Hepatocyte (in vitro differentiated cells): ENCODE measurements at regions not wholly inside any gene's neighbourhood (a gene's known extent, or its start where the extent isn't known, plus 50 kb on each side); places are given as distances from the start of the nearest gene placed in this dataset.

Experiments used
- EZH2phosphoT487 ChIP-seq: fragments of 200-600 bp; sonication (generic); IDR thresholded peaks from one replicate; pipeline ENCODE4 v1.6.1; 2018; ENCODE audit warnings: antibody characterized with exemption, mild to moderate bottlenecking, low read depth, moderate library complexity; ENCODE audit not compliant: unreplicated experiment, severe bottlenecking
- TF ChIP-seq, protein P1 (sequence below): fragments of 200-600 bp; sonication (generic); IDR thresholded peaks from 2 replicates; pipeline ENCODE4 v1.5.1; 2016; ENCODE audit warnings: antibody characterized with exemption, mild to moderate bottlenecking; ENCODE audit not compliant: poor library complexity

DNA sequence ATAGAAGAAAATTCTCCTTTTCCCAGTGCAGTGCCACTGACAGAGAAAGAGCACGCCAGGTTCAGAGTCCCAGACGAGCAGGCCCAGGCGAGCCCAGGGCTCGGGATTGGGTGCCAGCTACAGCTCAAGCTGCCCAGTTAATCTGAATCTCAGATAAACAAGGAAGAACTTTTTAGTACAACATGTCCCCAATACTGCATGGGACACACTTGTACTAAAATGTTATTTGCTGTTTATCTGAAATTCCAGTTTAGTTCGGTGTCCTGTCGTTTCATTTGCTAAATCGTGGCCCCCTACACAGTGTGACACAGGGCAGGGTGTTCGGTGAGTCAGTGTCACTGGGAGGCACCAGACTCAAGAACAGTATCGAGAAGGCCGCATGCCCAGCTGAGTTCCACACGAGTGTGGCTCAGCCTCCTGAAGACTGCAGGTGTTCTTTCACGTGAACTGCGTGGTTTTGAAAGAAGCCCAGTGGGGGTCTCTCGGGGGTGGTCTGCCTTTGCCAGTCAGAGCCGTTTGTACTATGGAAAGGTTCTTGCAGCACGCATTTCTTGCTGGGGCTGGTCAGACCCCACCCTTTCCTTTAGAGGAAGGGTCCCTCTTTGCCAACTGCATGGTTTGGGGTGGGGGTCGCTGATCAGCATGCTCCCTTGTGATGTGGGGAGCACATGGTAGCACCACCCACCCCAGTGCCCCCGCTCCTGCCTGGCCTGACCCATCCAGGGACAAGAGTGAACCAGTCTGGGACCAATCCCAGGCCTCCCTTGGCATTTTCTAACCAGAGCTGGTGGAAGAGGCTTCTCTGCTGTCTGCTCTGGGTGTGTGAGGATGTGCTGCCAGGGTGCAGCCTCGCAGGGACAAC, 115.6 kb upstream of the B3GAT1 start:
- TF ChIP-seq, protein P1, sequence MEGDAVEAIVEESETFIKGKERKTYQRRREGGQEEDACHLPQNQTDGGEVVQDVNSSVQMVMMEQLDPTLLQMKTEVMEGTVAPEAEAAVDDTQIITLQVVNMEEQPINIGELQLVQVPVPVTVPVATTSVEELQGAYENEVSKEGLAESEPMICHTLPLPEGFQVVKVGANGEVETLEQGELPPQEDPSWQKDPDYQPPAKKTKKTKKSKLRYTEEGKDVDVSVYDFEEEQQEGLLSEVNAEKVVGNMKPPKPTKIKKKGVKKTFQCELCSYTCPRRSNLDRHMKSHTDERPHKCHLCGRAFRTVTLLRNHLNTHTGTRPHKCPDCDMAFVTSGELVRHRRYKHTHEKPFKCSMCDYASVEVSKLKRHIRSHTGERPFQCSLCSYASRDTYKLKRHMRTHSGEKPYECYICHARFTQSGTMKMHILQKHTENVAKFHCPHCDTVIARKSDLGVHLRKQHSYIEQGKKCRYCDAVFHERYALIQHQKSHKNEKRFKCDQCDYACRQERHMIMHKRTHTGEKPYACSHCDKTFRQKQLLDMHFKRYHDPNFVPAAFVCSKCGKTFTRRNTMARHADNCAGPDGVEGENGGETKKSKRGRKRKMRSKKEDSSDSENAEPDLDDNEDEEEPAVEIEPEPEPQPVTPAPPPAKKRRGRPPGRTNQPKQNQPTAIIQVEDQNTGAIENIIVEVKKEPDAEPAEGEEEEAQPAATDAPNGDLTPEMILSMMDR, result no peak
- TF ChIP-seq EZH2phosphoT487, result no peak
